ENCODE measurements at regions not wholly inside any gene's neighbourhood (a gene's known extent, or its start where the extent isn't known, plus 50 kb on each side); places are given as distances from the start of the nearest gene placed in this dataset.

DNA sequence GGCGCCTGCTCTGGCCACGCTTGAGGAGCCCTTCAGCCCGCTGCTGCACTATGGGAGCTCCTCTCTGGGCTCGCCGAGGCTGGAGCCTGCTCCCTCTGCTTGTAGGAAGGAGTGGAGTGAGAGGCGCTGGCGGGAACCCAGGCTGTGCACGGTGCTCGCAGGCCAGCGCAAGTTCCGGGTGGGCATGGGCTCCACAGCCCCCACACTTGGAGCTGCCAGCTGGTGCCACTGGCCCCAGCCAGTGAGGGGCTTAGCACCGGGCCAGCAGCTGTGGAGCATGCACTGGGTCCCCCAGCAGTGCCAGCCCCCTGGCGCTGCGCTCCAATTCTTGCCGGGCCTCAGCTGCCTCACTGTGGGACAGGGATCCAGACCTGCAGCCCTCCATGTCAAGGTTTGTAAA lies 122.1 kb upstream of the CD180 start:
- H3K4me3 ChIP-seq (replicated peaks; ENCODE audit: low read depth, low read length): no peak overlapping the region
- TF ChIP-seq, protein P1, sequence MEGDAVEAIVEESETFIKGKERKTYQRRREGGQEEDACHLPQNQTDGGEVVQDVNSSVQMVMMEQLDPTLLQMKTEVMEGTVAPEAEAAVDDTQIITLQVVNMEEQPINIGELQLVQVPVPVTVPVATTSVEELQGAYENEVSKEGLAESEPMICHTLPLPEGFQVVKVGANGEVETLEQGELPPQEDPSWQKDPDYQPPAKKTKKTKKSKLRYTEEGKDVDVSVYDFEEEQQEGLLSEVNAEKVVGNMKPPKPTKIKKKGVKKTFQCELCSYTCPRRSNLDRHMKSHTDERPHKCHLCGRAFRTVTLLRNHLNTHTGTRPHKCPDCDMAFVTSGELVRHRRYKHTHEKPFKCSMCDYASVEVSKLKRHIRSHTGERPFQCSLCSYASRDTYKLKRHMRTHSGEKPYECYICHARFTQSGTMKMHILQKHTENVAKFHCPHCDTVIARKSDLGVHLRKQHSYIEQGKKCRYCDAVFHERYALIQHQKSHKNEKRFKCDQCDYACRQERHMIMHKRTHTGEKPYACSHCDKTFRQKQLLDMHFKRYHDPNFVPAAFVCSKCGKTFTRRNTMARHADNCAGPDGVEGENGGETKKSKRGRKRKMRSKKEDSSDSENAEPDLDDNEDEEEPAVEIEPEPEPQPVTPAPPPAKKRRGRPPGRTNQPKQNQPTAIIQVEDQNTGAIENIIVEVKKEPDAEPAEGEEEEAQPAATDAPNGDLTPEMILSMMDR (IDR thresholded peaks at IDR 0.05; ENCODE audit: low read length, missing control alignments): no peak

DNA sequence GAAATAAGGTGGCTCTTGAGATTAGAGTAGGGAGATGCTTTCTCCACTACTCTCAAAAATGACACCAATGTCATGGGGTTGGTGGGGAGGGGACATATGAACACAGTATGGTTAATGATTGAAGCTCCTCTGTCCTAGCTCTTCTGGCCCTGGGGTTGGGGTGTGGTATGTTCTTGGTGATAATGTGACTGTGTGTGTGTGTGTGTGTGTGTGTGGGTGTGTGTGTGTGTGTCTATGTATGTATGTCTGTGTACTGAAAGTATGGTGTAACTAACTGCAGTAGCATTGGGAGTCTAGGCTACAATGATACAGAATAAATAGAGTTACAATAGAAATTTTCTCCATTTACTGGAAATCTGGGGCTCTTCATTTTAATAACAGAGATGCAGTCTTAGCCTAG lies 121.0 kb upstream of the CD180 start:
- DNase-seq (ENCODE audit: low read depth): no peak
- TF ChIP-seq, protein P1 (IDR thresholded peaks at IDR 0.05; ENCODE audit: low read length, missing control alignments): no peak
- no peak overlapping the region for H3K4me3 ChIP-seq (replicated peaks; ENCODE audit: low read depth, low read length)

More for the DNA sequence above, 122.1 kb upstream of the CD180 start:
- DNase-seq (ENCODE audit: low read depth): no peak

- TF ChIP-seq, protein P1 (IDR thresholded peaks at IDR 0.05; ENCODE audit: low read length, missing control alignments): no peak
- no peak for DNase-seq (ENCODE audit: low read depth)
- H3K4me3 ChIP-seq (replicated peaks; ENCODE audit: low read depth, low read length): no peak overlapping the region
Observed at GRCh38 chr5:67316695-67317094, 120.1 kb upstream of the CD180 start.

DNA sequence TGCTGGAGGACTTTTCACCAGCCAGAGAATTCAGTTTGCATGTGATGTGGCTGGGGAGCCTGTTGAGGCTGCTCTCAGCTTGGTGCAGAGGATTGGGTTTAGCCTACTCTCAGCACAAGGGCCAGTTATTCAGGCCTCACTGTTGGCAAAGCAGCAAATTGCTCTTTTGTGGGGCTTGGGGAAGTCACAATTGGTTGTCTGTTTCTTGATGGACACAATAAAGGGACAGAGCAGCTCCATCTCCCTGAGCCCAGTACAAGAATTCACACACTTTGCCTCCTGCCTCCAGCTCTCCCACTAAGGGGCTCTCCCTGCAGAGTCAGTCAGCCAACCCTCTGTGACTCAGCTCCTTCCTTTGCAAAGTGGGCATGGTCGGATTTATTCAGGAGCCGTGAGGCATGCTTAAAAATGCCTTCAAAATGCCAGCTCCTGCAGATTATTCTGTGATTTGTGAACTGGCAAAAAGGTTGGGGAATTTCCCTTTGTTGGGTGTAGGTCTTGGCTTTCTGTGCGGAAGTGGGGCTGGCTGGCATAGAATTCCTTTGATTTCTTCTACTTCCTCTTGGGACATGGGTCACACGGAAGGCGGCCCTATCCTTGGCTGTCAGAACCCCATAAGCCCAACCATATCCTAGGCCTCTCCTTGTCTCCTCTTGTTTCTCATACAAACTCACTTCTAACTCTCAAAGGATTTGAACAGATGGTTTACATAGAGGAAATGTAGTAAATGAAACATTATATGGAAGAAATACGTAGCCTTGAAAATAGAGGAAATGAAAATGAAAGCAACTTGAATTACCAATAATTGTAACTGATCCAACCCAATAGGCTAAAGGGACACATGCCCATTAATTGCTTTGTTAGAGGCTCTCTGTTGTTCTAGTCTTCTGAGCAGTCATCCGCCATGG lies 118.7 kb upstream of the CD180 start:
- H3K4me3 ChIP-seq (replicated peaks; ENCODE audit: low read depth, low read length): no peak overlapping the region
- DNase-seq (ENCODE audit: low read depth): peak; percentile 72
- TF ChIP-seq, protein P1 (IDR thresholded peaks at IDR 0.05; ENCODE audit: low read length, missing control alignments): no peak

DNA sequence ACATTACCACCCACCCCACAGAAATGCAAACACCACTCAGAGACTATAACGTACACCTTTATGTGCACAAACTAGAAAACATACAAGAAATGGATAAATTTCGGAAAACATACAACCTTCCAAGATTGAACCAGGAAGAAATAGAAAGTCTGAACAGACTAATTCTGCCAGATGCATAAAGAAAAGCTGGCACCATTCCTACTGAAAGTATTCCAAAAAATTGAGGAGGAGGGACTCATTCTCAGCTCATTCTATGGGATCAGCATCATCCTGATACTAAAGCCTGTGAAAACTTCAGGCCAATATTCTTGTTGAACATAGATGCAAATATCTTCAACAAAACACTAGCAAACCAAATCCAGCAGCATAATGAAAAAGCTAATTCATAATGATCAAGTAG lies 115.1 kb upstream of the CD180 start:
- TF ChIP-seq, protein P1 (IDR thresholded peaks at IDR 0.05; ENCODE audit: low read length, missing control alignments): no peak
- H3K4me3 ChIP-seq (replicated peaks; ENCODE audit: low read depth, low read length): no peak overlapping the region
- no peak for DNase-seq (ENCODE audit: low read depth)

- TF ChIP-seq, protein P1 (IDR thresholded peaks at IDR 0.05; ENCODE audit: low read length, missing control alignments): no peak
- no peak overlapping the region for H3K4me3 ChIP-seq (replicated peaks; ENCODE audit: low read depth, low read length)
- DNase-seq (ENCODE audit: low read depth): no peak
Observed at GRCh38 chr5:67311208-67311607, 114.6 kb upstream of the CD180 start.

- TF ChIP-seq, protein P1 (IDR thresholded peaks at IDR 0.05; ENCODE audit: low read length, missing control alignments): no peak
- no peak overlapping the region for H3K4me3 ChIP-seq (replicated peaks; ENCODE audit: low read depth, low read length)
- no peak for DNase-seq (ENCODE audit: low read depth)
Observed at GRCh38 chr5:67310740-67311139, 114.1 kb upstream of the CD180 start.
